ENCODE measurements at regions not wholly inside any gene's neighbourhood (a gene's known extent, or its start where the extent isn't known, plus 50 kb on each side); places are given as distances from the start of the nearest gene placed in this dataset.

DNA sequence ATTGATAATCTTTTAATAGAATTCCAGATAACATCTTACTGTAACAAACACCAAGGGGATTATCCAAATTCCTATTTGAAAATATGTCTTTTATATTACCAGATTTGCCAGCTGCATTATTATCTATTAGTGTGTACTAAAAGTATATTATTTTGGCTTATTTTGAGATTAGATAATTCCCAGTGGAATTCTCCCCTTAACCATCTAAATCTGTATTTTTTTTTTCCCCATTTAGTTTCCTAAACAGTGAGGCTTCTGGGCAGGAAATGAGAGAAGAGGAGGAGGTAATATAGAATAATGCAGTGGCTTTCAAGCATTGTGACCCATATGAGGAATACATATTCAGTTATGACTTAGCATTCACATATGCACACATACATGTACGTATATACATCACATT, 53.5 kb upstream of the ABL1 start:
- DNase-seq (ENCODE audit: low spot score) = no peak

DNA sequence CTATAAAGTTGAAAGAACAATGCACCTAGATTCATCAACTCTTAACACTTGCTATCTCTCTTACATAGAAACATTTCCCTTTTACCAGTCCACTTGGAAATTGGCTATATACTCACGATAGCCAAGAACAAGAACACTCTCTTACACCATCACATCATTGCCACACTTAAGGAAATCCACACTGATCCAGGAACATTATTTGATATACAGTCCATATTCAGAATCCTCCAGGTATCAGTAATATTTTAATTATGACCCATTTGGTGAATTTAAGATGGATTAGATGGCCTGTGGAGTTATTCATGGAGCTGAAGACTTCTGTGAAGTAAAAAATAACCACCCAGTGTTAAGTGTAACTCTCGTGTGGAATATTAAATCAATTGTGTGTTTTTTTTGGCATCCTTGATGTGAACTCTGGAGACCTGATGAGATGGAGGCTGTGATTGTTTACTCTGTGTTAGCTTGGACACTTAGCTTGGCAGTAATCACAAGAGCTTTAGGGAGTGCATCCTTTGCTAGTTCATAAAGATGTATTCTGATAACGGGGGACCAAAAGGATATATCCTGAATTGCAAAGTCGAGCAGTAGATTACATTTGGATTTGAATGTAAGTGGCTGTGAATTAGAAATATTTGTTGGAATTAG, 52.0 kb upstream of the ABL1 start:
- no peak for DNase-seq (ENCODE audit: low spot score)

DNA sequence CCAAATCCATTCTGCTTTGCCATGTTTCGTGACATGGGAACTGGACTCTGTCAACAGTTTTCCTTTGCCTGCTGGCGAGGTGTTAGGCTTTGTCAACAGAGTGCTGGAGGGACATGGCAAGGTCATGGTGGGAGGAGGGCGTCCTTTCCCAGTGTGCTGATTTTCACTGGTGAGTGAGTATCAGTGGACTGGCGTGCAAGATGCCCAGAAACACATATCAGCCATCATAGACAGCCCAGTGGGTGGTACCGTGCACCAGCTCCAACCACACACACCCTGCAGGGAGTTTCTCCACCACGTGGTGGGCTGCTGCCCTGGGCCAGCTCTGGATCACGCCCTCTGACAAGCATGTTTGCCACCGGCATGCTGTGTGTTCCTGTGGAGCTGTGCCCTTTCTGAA, 50.0 kb upstream of the ABL1 start:
- no peak for DNase-seq (ENCODE audit: low spot score)
